ENCODE measurements at regions not wholly inside any gene's neighbourhood (a gene's known extent, or its start where the extent isn't known, plus 50 kb on each side); places are given as distances from the start of the nearest gene placed in this dataset.
"Not testable (repeated sequence)": the region's sequence is repeated elsewhere in the genome, so short reads cannot be mapped to it uniquely, and the experiment has no call there.

DNA sequence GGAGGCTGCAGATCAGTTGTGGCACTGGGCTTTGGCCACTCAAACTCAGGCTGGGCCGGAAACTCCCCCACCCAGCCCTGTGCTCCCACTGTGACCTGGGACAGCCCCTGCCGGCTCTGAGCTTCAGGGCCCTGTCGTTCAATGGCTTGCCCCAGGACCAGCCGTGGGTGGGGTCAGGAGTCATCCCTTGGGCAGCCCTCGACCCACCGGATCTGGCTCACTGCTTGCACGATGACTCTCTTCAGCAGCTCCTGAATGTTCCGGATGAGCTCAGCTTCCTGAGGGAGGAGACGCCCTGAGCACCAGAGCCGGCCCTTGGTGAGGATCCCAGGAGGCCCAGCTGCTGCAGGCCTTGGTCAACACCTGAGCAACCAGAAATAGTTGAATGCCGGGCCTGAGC is 1544.2 kb upstream of the USP9Y start:
- TF ChIP-seq CTCF, POLR2A, POLR2AphosphoS5, EP300 (IDR thresholded peaks at IDR 0.05): not testable (repeated sequence)

Data from suprapubic skin (tissue), 4 donors.